Left renal pelvis (tissue), 4 donors: ENCODE measurements at regions not wholly inside any gene's neighbourhood (a gene's known extent, or its start where the extent isn't known, plus 50 kb on each side); places are given as distances from the start of the nearest gene placed in this dataset.
"Not testable (repeated sequence)": the region's sequence is repeated elsewhere in the genome, so short reads cannot be mapped to it uniquely, and the experiment has no call there.

ENCODE experiments used
- DNase-seq, 4 donors: peaks; one replicate each; pipeline ENCODE4 v3.0.0-alpha.2; 2013; ENCODE audit warnings: low read depth in 4 of 4, low spot score in 3 of 4

- no peak for DNase-seq
Observed at GRCh38 chr1:38584448-38585355, 274.9 kb downstream of the RRAGC start.

- DNase-seq: not testable (repeated sequence)
Observed at GRCh38 chr1:38583287-38583686, 276.3 kb downstream of the RRAGC start.

GRCh38 chr1:38581396-38581795, 278.2 kb downstream of the RRAGC start:
- no peak for DNase-seq

- DNase-seq: no peak
Observed at GRCh38 chr1:38580594-38580993, 279.0 kb downstream of the RRAGC start.

- no peak for DNase-seq
Observed at GRCh38 chr1:38579056-38579455, 280.5 kb downstream of the RRAGC start.

GRCh38 chr1:38578271-38578951, 281.2 kb downstream of the RRAGC start:
- no peak for DNase-seq

GRCh38 chr1:38577937-38578270, 281.7 kb downstream of the RRAGC start:
- DNase-seq: no peak

- DNase-seq: no peak
Observed at GRCh38 chr1:38577385-38577784, 282.2 kb downstream of the RRAGC start.

GRCh38 chr1:38576241-38576640, 283.3 kb downstream of the RRAGC start:
- no peak for DNase-seq

GRCh38 chr1:38571726-38572125, 287.8 kb downstream of the RRAGC start:
- no peak for DNase-seq

GRCh38 chr1:38570657-38570975, 289.0 kb downstream of the RRAGC start:
- no peak for DNase-seq

- no peak for DNase-seq
Observed at GRCh38 chr1:38569932-38570656, 289.5 kb downstream of the RRAGC start.

- no peak for DNase-seq
Observed at GRCh38 chr1:38568061-38568857, 291.3 kb downstream of the RRAGC start.

GRCh38 chr1:38567401-38567800, 292.2 kb downstream of the RRAGC start:
- DNase-seq: no peak

GRCh38 chr1:38565020-38565491, 294.5 kb downstream of the RRAGC start:
- DNase-seq: no peak

GRCh38 chr1:38563942-38564735, 295.4 kb downstream of the RRAGC start:
- DNase-seq: no peak

GRCh38 chr1:38561725-38562124, 297.8 kb downstream of the RRAGC start:
- no peak for DNase-seq

- DNase-seq: no peak
Observed at GRCh38 chr1:38561110-38561509, 298.5 kb downstream of the RRAGC start.

GRCh38 chr1:38560457-38560856, 299.1 kb downstream of the RRAGC start:
- no peak for DNase-seq
